ENCODE measurements at regions not wholly inside any gene's neighbourhood (a gene's known extent, or its start where the extent isn't known, plus 50 kb on each side); places are given as distances from the start of the nearest gene placed in this dataset.

DNA sequence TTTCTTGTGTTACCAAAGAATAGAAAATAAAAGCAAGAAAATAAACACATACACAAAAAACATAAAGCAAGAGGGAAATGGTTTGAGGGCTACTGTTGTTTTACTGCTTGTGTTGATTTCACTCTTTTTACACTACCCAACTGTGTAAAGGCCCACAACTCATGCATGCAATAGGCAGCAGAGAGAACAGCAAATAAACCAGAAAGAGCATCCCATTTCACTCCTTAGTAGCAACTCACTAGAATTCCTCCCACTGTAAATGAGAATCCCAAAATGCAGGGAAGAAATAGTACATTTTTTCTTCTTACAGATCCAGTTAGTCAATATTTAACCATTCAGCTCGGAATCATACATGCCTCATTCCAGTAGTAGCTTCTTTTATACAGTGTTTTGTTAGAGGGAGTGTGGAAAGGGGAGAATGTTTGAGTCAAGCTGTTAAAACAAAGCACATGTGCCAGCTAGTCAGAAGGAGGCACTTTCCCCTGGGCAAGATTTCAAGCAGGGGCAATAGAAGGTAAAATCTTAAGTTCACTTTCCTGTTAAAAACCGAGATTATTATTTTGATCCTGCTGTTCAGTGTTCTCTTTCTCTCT lies 147.2 kb upstream of the FAM98A start:
- Histone ChIP-seq H2AFZ (ENCODE audit: low read length) (no peak overlapping the region), H3K4me1 (ENCODE audit: insufficient read depth, low read length) (no peaks in the 10 kb centered on the region), H3K9me2 (replicated peaks; ENCODE audit: low read length) (no peaks in the 10 kb centered on the region), H3K9ac (ENCODE audit: low read length) (no peak overlapping the region), H3K4me2 (ENCODE audit: low read length) (no peak overlapping the region), H3K27ac (ENCODE audit: low read length) (no peak overlapping the region), H3K4me3 (ENCODE audit: low read length) (no peak overlapping the region), H3K9me3 (ENCODE audit: low read length) (no peaks in the 10 kb centered on the region), H4K20me1 (ENCODE audit: low read length) (no peaks in the 10 kb centered on the region), H3K79me2 (ENCODE audit: low read length) (no peaks in the 10 kb centered on the region), H3K27me3 (ENCODE audit: low read length) (peaks cover 40% of the 10 kb centered on the region), H3F3A (ENCODE audit: low read length, unreplicated experiment) (no peaks in the 10 kb centered on the region), H3K36me3 (ENCODE audit: low read depth, low read length) (no peaks in the 10 kb centered on the region)
- ATAC-seq (no peak), DNase-seq (no peak)
- TF ChIP-seq EZH2phosphoT487 (IDR thresholded peaks at IDR 0.05; ENCODE audit: borderline replicate concordance, low read length) (no peak), EZH2 (IDR thresholded peaks at IDR 0.05; ENCODE audit: low read length, unreplicated experiment) (no peak)
- TF ChIP-seq, protein P1, sequence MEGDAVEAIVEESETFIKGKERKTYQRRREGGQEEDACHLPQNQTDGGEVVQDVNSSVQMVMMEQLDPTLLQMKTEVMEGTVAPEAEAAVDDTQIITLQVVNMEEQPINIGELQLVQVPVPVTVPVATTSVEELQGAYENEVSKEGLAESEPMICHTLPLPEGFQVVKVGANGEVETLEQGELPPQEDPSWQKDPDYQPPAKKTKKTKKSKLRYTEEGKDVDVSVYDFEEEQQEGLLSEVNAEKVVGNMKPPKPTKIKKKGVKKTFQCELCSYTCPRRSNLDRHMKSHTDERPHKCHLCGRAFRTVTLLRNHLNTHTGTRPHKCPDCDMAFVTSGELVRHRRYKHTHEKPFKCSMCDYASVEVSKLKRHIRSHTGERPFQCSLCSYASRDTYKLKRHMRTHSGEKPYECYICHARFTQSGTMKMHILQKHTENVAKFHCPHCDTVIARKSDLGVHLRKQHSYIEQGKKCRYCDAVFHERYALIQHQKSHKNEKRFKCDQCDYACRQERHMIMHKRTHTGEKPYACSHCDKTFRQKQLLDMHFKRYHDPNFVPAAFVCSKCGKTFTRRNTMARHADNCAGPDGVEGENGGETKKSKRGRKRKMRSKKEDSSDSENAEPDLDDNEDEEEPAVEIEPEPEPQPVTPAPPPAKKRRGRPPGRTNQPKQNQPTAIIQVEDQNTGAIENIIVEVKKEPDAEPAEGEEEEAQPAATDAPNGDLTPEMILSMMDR (conservative IDR thresholded peaks at IDR 0.05; ENCODE audit: low read depth, low read length), result no peak
- BruUV-seq (replicated peaks), result no TSS peak
- intact Hi-C loops (cut with micrococcal nuclease), result no loop called here
- ChIA-PET CTCF (no interaction called here), POLR2A (ENCODE audit: unreplicated experiment) (no interaction called here)

DNA sequence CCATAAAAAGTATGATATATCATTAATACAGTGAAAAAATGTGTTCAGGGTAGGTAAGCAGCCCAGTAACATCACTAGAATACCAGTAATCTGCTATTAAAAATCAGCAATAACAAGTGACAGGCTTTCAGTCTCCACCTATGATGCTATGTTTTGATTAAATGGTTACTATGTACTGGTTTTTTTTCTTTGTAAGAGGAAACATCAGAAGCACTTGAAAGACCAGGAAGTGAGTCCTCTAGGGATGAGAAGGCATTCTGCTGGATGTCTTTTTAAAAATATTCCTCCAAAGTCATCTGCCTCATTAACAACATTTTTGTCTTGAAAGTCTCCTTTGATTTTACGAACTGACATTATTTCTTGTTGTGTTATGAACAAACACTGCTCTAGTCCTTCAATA lies 136.0 kb upstream of the FAM98A start:
- ATAC-seq, result no peak
- TF ChIP-seq EZH2phosphoT487 (IDR thresholded peaks at IDR 0.05; ENCODE audit: borderline replicate concordance, low read length) (no peak), EZH2 (IDR thresholded peaks at IDR 0.05; ENCODE audit: low read length, unreplicated experiment) (no peak)
- TF ChIP-seq, protein P1 (conservative IDR thresholded peaks at IDR 0.05; ENCODE audit: low read depth, low read length), result no peak
- Histone ChIP-seq H4K20me1 (ENCODE audit: low read length) (no peaks in the 10 kb centered on the region), H3K4me1 (ENCODE audit: insufficient read depth, low read length) (no peaks in the 10 kb centered on the region), H3K27ac (ENCODE audit: low read length) (no peak overlapping the region), H3K79me2 (ENCODE audit: low read length) (no peaks in the 10 kb centered on the region), H3K36me3 (ENCODE audit: low read depth, low read length) (no peaks in the 10 kb centered on the region), H2AFZ (ENCODE audit: low read length) (no peak overlapping the region), H3K9me2 (replicated peaks; ENCODE audit: low read length) (no peaks in the 10 kb centered on the region), H3K9ac (ENCODE audit: low read length) (no peak overlapping the region), H3F3A (ENCODE audit: low read length, unreplicated experiment) (no peaks in the 10 kb centered on the region), H3K27me3 (ENCODE audit: low read length) (peaks cover 18% of the 10 kb centered on the region), H3K4me3 (ENCODE audit: low read length) (no peak overlapping the region), H3K4me2 (ENCODE audit: low read length) (no peak overlapping the region), H3K9me3 (ENCODE audit: low read length) (no peaks in the 10 kb centered on the region)
- no peak for DNase-seq
- ChIA-PET POLR2A (ENCODE audit: unreplicated experiment) (no interaction called here), CTCF (no interaction called here)
- intact Hi-C loops (cut with micrococcal nuclease), result no loop called here
- BruUV-seq (replicated peaks), result no TSS peak

DNA sequence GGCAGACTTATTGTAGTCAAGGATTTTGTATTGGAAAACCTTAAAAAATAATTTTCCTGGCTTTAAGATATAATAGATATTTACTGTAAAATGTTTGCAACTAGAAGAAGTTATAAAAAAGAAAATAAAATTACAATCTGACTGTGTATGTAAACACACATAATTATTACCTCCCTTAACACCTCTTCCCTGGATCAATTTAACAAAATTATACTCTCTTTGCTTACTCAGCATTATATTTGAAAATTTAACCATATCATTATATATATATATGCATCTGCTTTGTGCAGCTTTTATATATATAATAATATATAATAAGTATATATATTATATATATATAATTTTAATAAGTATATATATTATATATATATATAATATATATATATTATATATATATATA lies 131.7 kb upstream of the FAM98A start:
- CTCF ChIA-PET, result no interaction called here

More for the DNA sequence above, 131.7 kb upstream of the FAM98A start:
- Histone ChIP-seq H3K36me3 (ENCODE audit: low read depth, low read length) (no peaks in the 10 kb centered on the region), H3K27ac (ENCODE audit: low read length) (no peak overlapping the region), H3K79me2 (ENCODE audit: low read length) (no peaks in the 10 kb centered on the region), H4K20me1 (ENCODE audit: low read length) (no peaks in the 10 kb centered on the region), H3K4me1 (ENCODE audit: insufficient read depth, low read length) (no peaks in the 10 kb centered on the region), H3K4me3 (ENCODE audit: low read length) (no peak overlapping the region), H2AFZ (ENCODE audit: low read length) (no peak overlapping the region), H3K9me3 (ENCODE audit: low read length) (no peaks in the 10 kb centered on the region), H3K9me2 (replicated peaks; ENCODE audit: low read length) (no peaks in the 10 kb centered on the region), H3F3A (ENCODE audit: low read length, unreplicated experiment) (no peaks in the 10 kb centered on the region), H3K4me2 (ENCODE audit: low read length) (no peak overlapping the region), H3K9ac (ENCODE audit: low read length) (no peak overlapping the region), H3K27me3 (ENCODE audit: low read length) (peaks cover 18% of the 10 kb centered on the region)
- POLR2A ChIA-PET (ENCODE audit: unreplicated experiment), result no interaction called here
- BruUV-seq (replicated peaks), result no TSS peak
- no peak for DNase-seq
- intact Hi-C loops (cut with micrococcal nuclease), result no loop called here
- ATAC-seq, result no peak
- no peak for TF ChIP-seq EZH2 (IDR thresholded peaks at IDR 0.05; ENCODE audit: low read length, unreplicated experiment)
- TF ChIP-seq, protein P1 (conservative IDR thresholded peaks at IDR 0.05; ENCODE audit: low read depth, low read length), result no peak
